Prostate gland (tissue), 2 donors: ENCODE measurements at regions not wholly inside any gene's neighbourhood (a gene's known extent, or its start where the extent isn't known, plus 50 kb on each side); places are given as distances from the start of the nearest gene placed in this dataset.

ENCODE experiments used
- CTCF ChIP-seq, 4 experiments: fragments of 200-600 bp in 2 of 4; fragments of 450-650 bp in 2 of 4; sonication (generic) in 2 of 4; IDR thresholded peaks; 1 replicate in 3 of 4; 2 replicates in 1 of 4; pipeline ENCODE4 v1.5.1; 2016 to 2019; ENCODE audit warnings: antibody characterized with exemption in 4 of 4, mild to moderate bottlenecking in 2 of 4, moderate library complexity in 2 of 4
- POLR2A ChIP-seq: fragments of 450-650 bp; IDR thresholded peaks from one replicate; pipeline ENCODE4 v1.6.1; 2016; ENCODE audit warnings: antibody characterized with exemption, mild to moderate bottlenecking
- POLR2AphosphoS5 ChIP-seq: sonication (generic); formaldehyde crosslinking; IDR thresholded peaks from one replicate; pipeline ENCODE4 v1.6.1; 2017; ENCODE audit warnings: antibody characterized with exemption

- no peak for TF ChIP-seq CTCF (IDR thresholded peaks at IDR 0.05)
- no peak for TF ChIP-seq POLR2A
- no peak for TF ChIP-seq POLR2AphosphoS5
These were observed 2039.7 kb upstream of the WWC1 start for GRCh38 chr5:166251786-166252185.
